HepG2 (cell line): ENCODE measurements at regions not wholly inside any gene's neighbourhood (a gene's known extent, or its start where the extent isn't known, plus 50 kb on each side); places are given as distances from the start of the nearest gene placed in this dataset.

ENCODE experiments used
- MTA3 ChIP-seq: sonication (generic); formaldehyde crosslinking; IDR thresholded peaks from 2 replicates; pipeline ENCODE4 v1.4.0; 2020; ENCODE audit warnings: missing genetic modification reagents
- POLR2AphosphoS5 ChIP-seq: IDR thresholded peaks from 2 replicates; pipeline ENCODE4 v1.6.1; 2012; ENCODE audit warnings: low read depth, low read length
- POLR2G ChIP-seq: fragments of 200-400 bp; formaldehyde crosslinking; IDR thresholded peaks from 2 replicates; pipeline ENCODE4 v1.6.1; 2018; ENCODE audit warnings: mild to moderate bottlenecking, low read depth, low read length, moderate library complexity
- SAP130 ChIP-seq: IDR thresholded peaks from 2 replicates; pipeline ENCODE4 v1.6.1; 2016; ENCODE audit warnings: low read depth
- SIN3A ChIP-seq: IDR thresholded peaks from 2 replicates; pipeline ENCODE4 v1.6.1; 2011; ENCODE audit warnings: low read depth, mild to moderate bottlenecking, control low read depth, low read length, borderline replicate concordance
- TAF1 ChIP-seq: sonication (generic); formaldehyde crosslinking; IDR thresholded peaks from 2 replicates; pipeline ENCODE4 v1.4.0; 2020; ENCODE audit warnings: missing genetic modification reagents
- TRAFD1 ChIP-seq: sonication (generic); formaldehyde crosslinking; IDR thresholded peaks from 2 replicates; pipeline ENCODE4 v1.5.1; 2020; ENCODE audit warnings: missing genetic modification reagents, mild to moderate bottlenecking, borderline replicate concordance
- ZNF3 ChIP-seq: IDR thresholded peaks from 2 replicates; pipeline ENCODE4 v1.7.0; 2017; ENCODE audit warnings: inconsistent platforms
- TF ChIP-seq, protein P1 (sequence below): sonication (generic); formaldehyde crosslinking; IDR thresholded peaks from 2 replicates; pipeline ENCODE4 v1.5.0; 2020; ENCODE audit warnings: mild to moderate bottlenecking, missing genetic modification reagents, moderate library complexity
- TF ChIP-seq, protein P2 (sequence below): sonication (generic); formaldehyde crosslinking; IDR thresholded peaks from 2 replicates; pipeline ENCODE4 v1.5.0; 2020; ENCODE audit warnings: missing genetic modification reagents

DNA sequence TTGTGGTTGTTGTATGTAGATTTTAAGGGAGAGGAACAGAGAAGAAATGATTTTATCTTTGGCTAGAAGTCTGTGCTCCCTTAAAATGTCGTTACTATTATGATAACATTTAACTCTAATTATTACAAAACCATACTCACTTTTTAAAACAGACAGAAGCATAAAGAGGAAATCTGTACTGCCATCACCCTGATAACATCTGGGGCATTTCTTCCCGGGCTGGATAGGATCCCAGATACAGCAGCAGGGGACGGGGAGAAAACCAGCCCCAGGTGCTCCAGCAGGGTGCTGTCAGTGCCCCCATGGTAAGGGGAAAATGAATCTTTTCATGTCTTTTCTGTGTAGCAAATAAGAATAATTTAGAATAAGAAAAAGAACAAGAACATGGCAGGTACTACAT lies 139.4 kb upstream of the IRX6 start:
- TF ChIP-seq, protein P1, sequence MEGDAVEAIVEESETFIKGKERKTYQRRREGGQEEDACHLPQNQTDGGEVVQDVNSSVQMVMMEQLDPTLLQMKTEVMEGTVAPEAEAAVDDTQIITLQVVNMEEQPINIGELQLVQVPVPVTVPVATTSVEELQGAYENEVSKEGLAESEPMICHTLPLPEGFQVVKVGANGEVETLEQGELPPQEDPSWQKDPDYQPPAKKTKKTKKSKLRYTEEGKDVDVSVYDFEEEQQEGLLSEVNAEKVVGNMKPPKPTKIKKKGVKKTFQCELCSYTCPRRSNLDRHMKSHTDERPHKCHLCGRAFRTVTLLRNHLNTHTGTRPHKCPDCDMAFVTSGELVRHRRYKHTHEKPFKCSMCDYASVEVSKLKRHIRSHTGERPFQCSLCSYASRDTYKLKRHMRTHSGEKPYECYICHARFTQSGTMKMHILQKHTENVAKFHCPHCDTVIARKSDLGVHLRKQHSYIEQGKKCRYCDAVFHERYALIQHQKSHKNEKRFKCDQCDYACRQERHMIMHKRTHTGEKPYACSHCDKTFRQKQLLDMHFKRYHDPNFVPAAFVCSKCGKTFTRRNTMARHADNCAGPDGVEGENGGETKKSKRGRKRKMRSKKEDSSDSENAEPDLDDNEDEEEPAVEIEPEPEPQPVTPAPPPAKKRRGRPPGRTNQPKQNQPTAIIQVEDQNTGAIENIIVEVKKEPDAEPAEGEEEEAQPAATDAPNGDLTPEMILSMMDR (CRISPR knock-in tag): no peak
- TF ChIP-seq SIN3A (no peak), TRAFD1 (CRISPR knock-in tag) (no peak), SAP130 (CRISPR knock-in tag) (no peak), TAF1 (CRISPR knock-in tag) (no peak), POLR2G (no peak), ZNF3 (CRISPR knock-in tag) (no peak), POLR2AphosphoS5 (no peak), MTA3 (no peak)
- TF ChIP-seq, protein P2, sequence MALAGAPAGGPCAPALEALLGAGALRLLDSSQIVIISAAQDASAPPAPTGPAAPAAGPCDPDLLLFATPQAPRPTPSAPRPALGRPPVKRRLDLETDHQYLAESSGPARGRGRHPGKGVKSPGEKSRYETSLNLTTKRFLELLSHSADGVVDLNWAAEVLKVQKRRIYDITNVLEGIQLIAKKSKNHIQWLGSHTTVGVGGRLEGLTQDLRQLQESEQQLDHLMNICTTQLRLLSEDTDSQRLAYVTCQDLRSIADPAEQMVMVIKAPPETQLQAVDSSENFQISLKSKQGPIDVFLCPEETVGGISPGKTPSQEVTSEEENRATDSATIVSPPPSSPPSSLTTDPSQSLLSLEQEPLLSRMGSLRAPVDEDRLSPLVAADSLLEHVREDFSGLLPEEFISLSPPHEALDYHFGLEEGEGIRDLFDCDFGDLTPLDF (CRISPR knock-in tag): no peak
